WTC11 (cell line): ENCODE measurements at regions not wholly inside any gene's neighbourhood (a gene's known extent, or its start where the extent isn't known, plus 50 kb on each side); places are given as distances from the start of the nearest gene placed in this dataset.

Source experiments
- ATAC-seq: fragments of 200-7000 bp; cut with Tn5 transposase; 2 replicates; pipeline ENCODE4 v1.10.0; 2021; ENCODE audit warnings: mild to moderate bottlenecking, moderate library complexity
- CTCF ChIA-PET: fragments of 300-600 bp; sonication (Branson Sonifier 250); formaldehyde crosslinking; loops from one replicate; lab custom pipeline; 2021; ENCODE audit warnings: antibody characterized with exemption; lab: Charles Lee
- POLR2A ChIA-PET: fragments of 350-600 bp; sonication (Branson Sonifier 250); formaldehyde crosslinking; loops from one replicate; lab custom pipeline; 2021; ENCODE audit warnings: antibody characterized with exemption; lab: Charles Lee
- DNase-seq: peaks from one replicate; pipeline ENCODE4 v3.0.0; 2021; ENCODE audit warnings: low spot score
- H3K27ac Mint-ChIP-seq: 2 replicates; pipeline ENCODE4 v1.8.0; 2021; ENCODE audit warnings: mixed read lengths
- H3K27me3 Mint-ChIP-seq: 2 replicates; pipeline ENCODE4 v1.8.0; 2021; ENCODE audit warnings: low read depth, mild to moderate bottlenecking, moderate library complexity, mixed read lengths
- H3K36me3 Mint-ChIP-seq: 2 replicates; pipeline ENCODE4 v1.8.0; 2021; ENCODE audit warnings: mixed read lengths
- H3K4me1 Mint-ChIP-seq: 2 replicates; pipeline ENCODE4 v1.8.0; 2022; ENCODE audit warnings: mixed read lengths
- H3K4me3 Mint-ChIP-seq: 2 replicates; pipeline ENCODE4 v1.8.0; 2021; ENCODE audit warnings: mild to moderate bottlenecking, moderate library complexity, mixed read lengths
- H3K9me3 Mint-ChIP-seq: 2 replicates; pipeline ENCODE4 v1.8.0; 2021; ENCODE audit warnings: mixed read lengths
- CREB1 ChIP-seq: sonication (generic); formaldehyde crosslinking; IDR thresholded peaks from 2 replicates; pipeline ENCODE4 v1.8.0; 2023; ENCODE audit warnings: mild to moderate bottlenecking, missing genetic modification reagents
- CREM ChIP-seq: sonication (generic); formaldehyde crosslinking; IDR thresholded peaks from 2 replicates; pipeline ENCODE4 v1.8.1; 2022; ENCODE audit warnings: mild to moderate bottlenecking, missing genetic modification reagents, moderate library complexity
- ESRRA ChIP-seq: sonication (generic); formaldehyde crosslinking; IDR thresholded peaks from 2 replicates; pipeline ENCODE4 v1.8.1; 2022; ENCODE audit warnings: mild to moderate bottlenecking, missing genetic modification reagents, borderline replicate concordance
- FOXP1 ChIP-seq: sonication (generic); formaldehyde crosslinking; IDR thresholded peaks from 2 replicates; pipeline ENCODE4 v1.8.0; 2022; ENCODE audit warnings: missing genetic modification reagents, mild to moderate bottlenecking, moderate library complexity, borderline replicate concordance
- GTF2I ChIP-seq: fragments of 250-450 bp; sonication (Bioruptor Pico); conservative IDR thresholded peaks from 2 replicates; pipeline ENCODE4 v1.4.0; 2021; ENCODE audit warnings: mild to moderate bottlenecking
- JUN ChIP-seq: sonication (generic); formaldehyde crosslinking; IDR thresholded peaks from 2 replicates; pipeline ENCODE4 v1.8.0; 2023; ENCODE audit warnings: mild to moderate bottlenecking, missing genetic modification reagents
- OVOL2 ChIP-seq: fragments of 250-450 bp; sonication (Bioruptor Pico); IDR thresholded peaks from 2 replicates; pipeline ENCODE4 v1.9.0; 2021; ENCODE audit warnings: mild to moderate bottlenecking, borderline replicate concordance
- PRRX2 ChIP-seq: fragments of 250-450 bp; sonication (Bioruptor Pico); IDR thresholded peaks from 2 replicates; pipeline ENCODE4 v1.8.0; 2021; ENCODE audit warnings: mild to moderate bottlenecking
- SMAD4 ChIP-seq: sonication (generic); formaldehyde crosslinking; IDR thresholded peaks from 2 replicates; pipeline ENCODE4 v1.8.0; 2022; ENCODE audit warnings: mild to moderate bottlenecking, missing genetic modification reagents
- TEAD1 ChIP-seq: sonication (generic); formaldehyde crosslinking; IDR thresholded peaks from 2 replicates; pipeline ENCODE4 v1.8.0; 2022; ENCODE audit warnings: mild to moderate bottlenecking, missing genetic modification reagents
- ZBTB21 ChIP-seq: sonication (generic); formaldehyde crosslinking; IDR thresholded peaks from 2 replicates; pipeline ENCODE4 v1.8.1; 2023; ENCODE audit warnings: mild to moderate bottlenecking, missing genetic modification reagents, borderline replicate concordance
- ZNF263 ChIP-seq: sonication (generic); formaldehyde crosslinking; IDR thresholded peaks from 2 replicates; pipeline ENCODE4 v1.8.1; 2022; ENCODE audit warnings: low read depth, mild to moderate bottlenecking, moderate library complexity, missing genetic modification reagents
- ZNF423 ChIP-seq: fragments of 250-450 bp; sonication (Bioruptor Pico); IDR thresholded peaks from 2 replicates; pipeline ENCODE4 v2.1.2; 2022; ENCODE audit warnings: mild to moderate bottlenecking, moderate library complexity
- ZNF671 ChIP-seq: fragments of 250-450 bp; sonication (Bioruptor Pico); IDR thresholded peaks from 2 replicates; pipeline ENCODE4 v1.8.0; 2021; ENCODE audit warnings: mild to moderate bottlenecking
- TF ChIP-seq, protein P1 (sequence below): sonication (generic); formaldehyde crosslinking; IDR thresholded peaks from 2 replicates; pipeline ENCODE4 v1.8.1; 2023; ENCODE audit warnings: mild to moderate bottlenecking, missing genetic modification reagents, moderate library complexity
- TF ChIP-seq, protein P2 (sequence below): sonication (generic); formaldehyde crosslinking; IDR thresholded peaks from 2 replicates; pipeline ENCODE4 v1.8.1; 2023; ENCODE audit warnings: mild to moderate bottlenecking, missing genetic modification reagents, borderline replicate concordance
- TF ChIP-seq, protein P3 (sequence below): sonication (generic); formaldehyde crosslinking; IDR thresholded peaks from 2 replicates; pipeline ENCODE4 v1.8.1; 2023; ENCODE audit warnings: mild to moderate bottlenecking, missing genetic modification reagents, moderate library complexity
- TF ChIP-seq, protein P4 (sequence below): fragments of 200-600 bp; IDR thresholded peaks from 2 replicates; pipeline ENCODE4 v1.8.0; 2022; ENCODE audit warnings: antibody characterized with exemption
- TF ChIP-seq, protein P5 (sequence below): sonication (generic); formaldehyde crosslinking; IDR thresholded peaks from 2 replicates; pipeline ENCODE4 v1.8.0; 2022; ENCODE audit warnings: mild to moderate bottlenecking, missing genetic modification reagents

DNA sequence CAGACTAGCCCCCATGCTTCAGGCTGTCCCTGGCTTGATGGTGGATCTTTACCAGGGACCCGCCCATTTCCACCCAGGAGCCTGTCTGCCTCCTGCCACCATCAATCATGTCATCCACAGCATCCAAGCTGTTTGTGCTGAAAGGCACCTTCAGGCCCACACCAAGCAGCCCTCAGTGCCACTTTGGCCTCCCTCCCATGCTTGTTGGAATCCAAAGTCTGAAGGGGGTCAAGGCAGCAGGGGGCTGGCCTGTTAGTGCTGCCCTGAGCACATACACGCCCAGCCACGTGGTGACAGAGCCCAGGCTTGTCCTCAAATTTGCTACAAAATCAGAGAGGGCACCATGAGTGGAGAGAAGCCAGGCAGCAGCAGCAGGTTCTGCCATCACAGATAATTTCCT, 1146.8 kb downstream of the FSCB start:
- POLR2A ChIA-PET = no interaction called here
- Mint-ChIP-seq H3K36me3 (no peaks in the 10 kb centered on the region), H3K27me3 (no peaks in the 10 kb centered on the region; the same call in 1 of the 2 replicates), H3K4me3 (no peak overlapping the region), H3K27ac (no peak overlapping the region), H3K9me3 (no peaks in the 10 kb centered on the region), H3K4me1 (no peaks in the 10 kb centered on the region)
- DNase-seq (no peak), ATAC-seq (no peak)
- TF ChIP-seq FOXP1 (CRISPR knock-in tag) = no peak
- TF ChIP-seq PRRX2 (CRISPR knock-in tag) = no peak
- no peak for TF ChIP-seq ZNF671 (CRISPR knock-in tag)
- TF ChIP-seq, protein P1, sequence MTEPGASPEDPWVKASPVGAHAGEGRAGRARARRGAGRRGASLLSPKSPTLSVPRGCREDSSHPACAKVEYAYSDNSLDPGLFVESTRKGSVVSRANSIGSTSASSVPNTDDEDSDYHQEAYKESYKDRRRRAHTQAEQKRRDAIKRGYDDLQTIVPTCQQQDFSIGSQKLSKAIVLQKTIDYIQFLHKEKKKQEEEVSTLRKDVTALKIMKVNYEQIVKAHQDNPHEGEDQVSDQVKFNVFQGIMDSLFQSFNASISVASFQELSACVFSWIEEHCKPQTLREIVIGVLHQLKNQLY (CRISPR knock-in tag) = no peak
- no peak for TF ChIP-seq SMAD4 (CRISPR knock-in tag)
- no peak for TF ChIP-seq JUN (CRISPR knock-in tag)
- TF ChIP-seq, protein P2, sequence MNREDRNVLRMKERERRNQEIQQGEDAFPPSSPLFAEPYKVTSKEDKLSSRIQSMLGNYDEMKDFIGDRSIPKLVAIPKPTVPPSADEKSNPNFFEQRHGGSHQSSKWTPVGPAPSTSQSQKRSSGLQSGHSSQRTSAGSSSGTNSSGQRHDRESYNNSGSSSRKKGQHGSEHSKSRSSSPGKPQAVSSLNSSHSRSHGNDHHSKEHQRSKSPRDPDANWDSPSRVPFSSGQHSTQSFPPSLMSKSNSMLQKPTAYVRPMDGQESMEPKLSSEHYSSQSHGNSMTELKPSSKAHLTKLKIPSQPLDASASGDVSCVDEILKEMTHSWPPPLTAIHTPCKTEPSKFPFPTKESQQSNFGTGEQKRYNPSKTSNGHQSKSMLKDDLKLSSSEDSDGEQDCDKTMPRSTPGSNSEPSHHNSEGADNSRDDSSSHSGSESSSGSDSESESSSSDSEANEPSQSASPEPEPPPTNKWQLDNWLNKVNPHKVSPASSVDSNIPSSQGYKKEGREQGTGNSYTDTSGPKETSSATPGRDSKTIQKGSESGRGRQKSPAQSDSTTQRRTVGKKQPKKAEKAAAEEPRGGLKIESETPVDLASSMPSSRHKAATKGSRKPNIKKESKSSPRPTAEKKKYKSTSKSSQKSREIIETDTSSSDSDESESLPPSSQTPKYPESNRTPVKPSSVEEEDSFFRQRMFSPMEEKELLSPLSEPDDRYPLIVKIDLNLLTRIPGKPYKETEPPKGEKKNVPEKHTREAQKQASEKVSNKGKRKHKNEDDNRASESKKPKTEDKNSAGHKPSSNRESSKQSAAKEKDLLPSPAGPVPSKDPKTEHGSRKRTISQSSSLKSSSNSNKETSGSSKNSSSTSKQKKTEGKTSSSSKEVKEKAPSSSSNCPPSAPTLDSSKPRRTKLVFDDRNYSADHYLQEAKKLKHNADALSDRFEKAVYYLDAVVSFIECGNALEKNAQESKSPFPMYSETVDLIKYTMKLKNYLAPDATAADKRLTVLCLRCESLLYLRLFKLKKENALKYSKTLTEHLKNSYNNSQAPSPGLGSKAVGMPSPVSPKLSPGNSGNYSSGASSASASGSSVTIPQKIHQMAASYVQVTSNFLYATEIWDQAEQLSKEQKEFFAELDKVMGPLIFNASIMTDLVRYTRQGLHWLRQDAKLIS = no peak
- CTCF ChIA-PET = no interaction called here

DNA sequence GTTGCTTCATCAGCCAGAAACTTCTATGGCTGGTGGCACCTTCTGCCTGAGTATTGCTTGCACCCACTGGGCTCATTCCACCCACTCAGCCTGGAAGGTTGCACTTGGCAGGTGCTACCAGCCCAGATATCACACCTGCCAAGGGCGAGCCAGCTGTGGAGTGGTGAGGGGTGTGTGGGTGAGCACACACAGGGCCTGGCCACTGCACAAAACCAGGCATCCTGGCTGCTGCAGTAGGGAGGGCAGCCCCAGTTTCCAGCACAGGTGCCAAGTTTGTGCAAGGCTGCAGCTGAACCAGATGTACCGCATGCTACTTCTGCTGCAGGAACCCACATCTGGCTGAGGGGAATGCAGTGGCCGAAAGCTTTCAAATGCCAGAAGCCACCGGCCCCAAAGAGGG, 1147.8 kb downstream of the FSCB start:
- Mint-ChIP-seq H3K36me3 (no peaks in the 10 kb centered on the region), H3K27me3 (no peaks in the 10 kb centered on the region; the same call in 1 of the 2 replicates), H3K4me3 (no peak overlapping the region), H3K4me1 (no peaks in the 10 kb centered on the region), H3K27ac (no peak overlapping the region), H3K9me3 (no peaks in the 10 kb centered on the region)
- ATAC-seq (no peak), DNase-seq (no peak)
- TF ChIP-seq, protein P3, sequence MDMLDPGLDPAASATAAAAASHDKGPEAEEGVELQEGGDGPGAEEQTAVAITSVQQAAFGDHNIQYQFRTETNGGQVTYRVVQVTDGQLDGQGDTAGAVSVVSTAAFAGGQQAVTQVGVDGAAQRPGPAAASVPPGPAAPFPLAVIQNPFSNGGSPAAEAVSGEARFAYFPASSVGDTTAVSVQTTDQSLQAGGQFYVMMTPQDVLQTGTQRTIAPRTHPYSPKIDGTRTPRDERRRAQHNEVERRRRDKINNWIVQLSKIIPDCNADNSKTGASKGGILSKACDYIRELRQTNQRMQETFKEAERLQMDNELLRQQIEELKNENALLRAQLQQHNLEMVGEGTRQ (CRISPR knock-in tag) = no peak
- TF ChIP-seq GTF2I (CRISPR knock-in tag) (no peak), ZNF423 (CRISPR knock-in tag) (no peak), ZBTB21 (CRISPR knock-in tag) (no peak), CREM (CRISPR knock-in tag) (no peak), ZNF263 (CRISPR knock-in tag) (no peak), ESRRA (CRISPR knock-in tag) (no peak), TEAD1 (CRISPR knock-in tag) (no peak), CREB1 (no peak), OVOL2 (CRISPR knock-in tag) (no peak), FOXP1 (CRISPR knock-in tag) (no peak)
- TF ChIP-seq, protein P4, sequence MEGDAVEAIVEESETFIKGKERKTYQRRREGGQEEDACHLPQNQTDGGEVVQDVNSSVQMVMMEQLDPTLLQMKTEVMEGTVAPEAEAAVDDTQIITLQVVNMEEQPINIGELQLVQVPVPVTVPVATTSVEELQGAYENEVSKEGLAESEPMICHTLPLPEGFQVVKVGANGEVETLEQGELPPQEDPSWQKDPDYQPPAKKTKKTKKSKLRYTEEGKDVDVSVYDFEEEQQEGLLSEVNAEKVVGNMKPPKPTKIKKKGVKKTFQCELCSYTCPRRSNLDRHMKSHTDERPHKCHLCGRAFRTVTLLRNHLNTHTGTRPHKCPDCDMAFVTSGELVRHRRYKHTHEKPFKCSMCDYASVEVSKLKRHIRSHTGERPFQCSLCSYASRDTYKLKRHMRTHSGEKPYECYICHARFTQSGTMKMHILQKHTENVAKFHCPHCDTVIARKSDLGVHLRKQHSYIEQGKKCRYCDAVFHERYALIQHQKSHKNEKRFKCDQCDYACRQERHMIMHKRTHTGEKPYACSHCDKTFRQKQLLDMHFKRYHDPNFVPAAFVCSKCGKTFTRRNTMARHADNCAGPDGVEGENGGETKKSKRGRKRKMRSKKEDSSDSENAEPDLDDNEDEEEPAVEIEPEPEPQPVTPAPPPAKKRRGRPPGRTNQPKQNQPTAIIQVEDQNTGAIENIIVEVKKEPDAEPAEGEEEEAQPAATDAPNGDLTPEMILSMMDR = no peak
- TF ChIP-seq, protein P5, sequence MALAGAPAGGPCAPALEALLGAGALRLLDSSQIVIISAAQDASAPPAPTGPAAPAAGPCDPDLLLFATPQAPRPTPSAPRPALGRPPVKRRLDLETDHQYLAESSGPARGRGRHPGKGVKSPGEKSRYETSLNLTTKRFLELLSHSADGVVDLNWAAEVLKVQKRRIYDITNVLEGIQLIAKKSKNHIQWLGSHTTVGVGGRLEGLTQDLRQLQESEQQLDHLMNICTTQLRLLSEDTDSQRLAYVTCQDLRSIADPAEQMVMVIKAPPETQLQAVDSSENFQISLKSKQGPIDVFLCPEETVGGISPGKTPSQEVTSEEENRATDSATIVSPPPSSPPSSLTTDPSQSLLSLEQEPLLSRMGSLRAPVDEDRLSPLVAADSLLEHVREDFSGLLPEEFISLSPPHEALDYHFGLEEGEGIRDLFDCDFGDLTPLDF = no peak
- ChIA-PET CTCF (no interaction called here), POLR2A (no interaction called here)
